HG02938 (cell line): ENCODE measurements at regions not wholly inside any gene's neighbourhood (a gene's known extent, or its start where the extent isn't known, plus 50 kb on each side); places are given as distances from the start of the nearest gene placed in this dataset.
A peak's percentile ranks its signal among the peaks of the same experiment; 100 is the strongest.

Experiments used
- ATAC-seq: cut with Tn5 transposase; IDR thresholded peaks from one replicate; pipeline ENCODE4 v1.9.1; 2021; ENCODE audit warnings: mild to moderate bottlenecking, moderate library complexity; ENCODE audit not compliant: unreplicated experiment

GRCh38 chr17:77320044-77320440 lies 179.3 kb downstream of the SEC14L1 start:
- ATAC-seq, result no peak

- ATAC-seq, result no peak
These were observed 179.9 kb downstream of the SEC14L1 start for GRCh38 chr17:77320485-77321256.

- no peak for ATAC-seq
These were observed 181.1 kb downstream of the SEC14L1 start for GRCh38 chr17:77321649-77322513.

GRCh38 chr17:77322514-77323412 lies 182.0 kb downstream of the SEC14L1 start:
- no peak for ATAC-seq

GRCh38 chr17:77323413-77324171 lies 182.8 kb downstream of the SEC14L1 start:
- ATAC-seq, result no peak

GRCh38 chr17:77324227-77324626 lies 183.5 kb downstream of the SEC14L1 start:
- ATAC-seq, result no peak

GRCh38 chr17:77325577-77326075 lies 184.9 kb downstream of the SEC14L1 start:
- ATAC-seq, result peak; percentile 19

- ATAC-seq, result no peak
These were observed 185.4 kb downstream of the SEC14L1 start for GRCh38 chr17:77326076-77326591.

- no peak for ATAC-seq
These were observed 185.9 kb downstream of the SEC14L1 start for GRCh38 chr17:77326636-77327035.

- ATAC-seq, result no peak
These were observed 186.4 kb downstream of the SEC14L1 start for GRCh38 chr17:77327181-77327565.

GRCh38 chr17:77327566-77328464 lies 187.0 kb downstream of the SEC14L1 start:
- ATAC-seq, result no peak

- no peak for ATAC-seq
These were observed 188.3 kb downstream of the SEC14L1 start for GRCh38 chr17:77328823-77329740.

- no peak for ATAC-seq
These were observed 189.2 kb downstream of the SEC14L1 start for GRCh38 chr17:77329741-77330531.

GRCh38 chr17:77330602-77331081 lies 189.9 kb downstream of the SEC14L1 start:
- ATAC-seq, result no peak

GRCh38 chr17:77331301-77331864 lies 190.6 kb downstream of the SEC14L1 start:
- peak; percentile 64 for ATAC-seq
